Fibroblast of lung (primary cell): ENCODE measurements at regions not wholly inside any gene's neighbourhood (a gene's known extent, or its start where the extent isn't known, plus 50 kb on each side); places are given as distances from the start of the nearest gene placed in this dataset.

Experiments
- DNase-seq, 2 donors: peaks; one replicate each; pipeline versions ENCODE4 v3.0.0 to v3.0.0-alpha.2; 2010; ENCODE audit warnings: low read depth in 2 of 2
- H2AFZ ChIP-seq: 2 replicates; pipeline ENCODE4 v1.5.1; 2012; ENCODE audit warnings: low read length, control low read depth, inconsistent platforms
- H3K27ac ChIP-seq: 2 replicates; pipeline ENCODE4 v1.5.1; 2011; ENCODE audit warnings: low read length, control low read depth; ENCODE audit not compliant: insufficient read depth
- H3K27me3 ChIP-seq: 2 replicates; pipeline ENCODE4 v1.5.1; 2011; ENCODE audit warnings: mild to moderate bottlenecking, low read length; ENCODE audit not compliant: control insufficient read depth, insufficient read depth
- H3K36me3 ChIP-seq: 2 replicates; pipeline ENCODE4 v1.5.1; 2011; ENCODE audit warnings: low read length; ENCODE audit not compliant: control insufficient read depth, insufficient read depth
- H3K4me1 ChIP-seq: 2 replicates; pipeline ENCODE4 v1.5.1; 2011; ENCODE audit warnings: low read length; ENCODE audit not compliant: control insufficient read depth, insufficient read depth; ENCODE audit errors: extremely low read depth
- H3K4me2 ChIP-seq: 2 replicates; pipeline ENCODE4 v1.5.1; 2011; ENCODE audit warnings: low read length, control low read depth; ENCODE audit not compliant: insufficient read depth; ENCODE audit errors: extremely low read depth
- H3K4me3 ChIP-seq, 4 experiments: fragments of 200-600 bp in 1 of 4; sonication (generic) in 1 of 4; replicated peaks in 1 of 4; 2 replicates each; pipeline ENCODE4 v1.5.1; 2011 to 2016; ENCODE audit warnings: low read length in 4 of 4, low read depth in 3 of 4, mild to moderate bottlenecking in 3 of 4, control low read depth in 2 of 4, inconsistent platforms in 1 of 4, mixed read lengths in 1 of 4; ENCODE audit not compliant: insufficient read depth in 1 of 4; ENCODE audit errors: control extremely low read depth in 1 of 4
- H3K79me2 ChIP-seq: 2 replicates; pipeline ENCODE4 v1.5.1; 2012; ENCODE audit warnings: mild to moderate bottlenecking, low read length, inconsistent platforms; ENCODE audit not compliant: control insufficient read depth, insufficient read depth
- H3K9ac ChIP-seq: 2 replicates; pipeline ENCODE4 v1.5.1; 2011; ENCODE audit warnings: mild to moderate bottlenecking, low read length, control low read depth; ENCODE audit not compliant: insufficient read depth
- H3K9me3 ChIP-seq: 2 replicates; pipeline ENCODE4 v1.5.1; 2012; ENCODE audit warnings: low read depth, low read length; ENCODE audit not compliant: control insufficient read depth, insufficient read depth
- H4K20me1 ChIP-seq: 2 replicates; pipeline ENCODE4 v1.5.1; 2011; ENCODE audit warnings: low read length; ENCODE audit not compliant: control insufficient read depth, insufficient read depth; ENCODE audit errors: extremely low read depth
- EZH2 ChIP-seq: IDR thresholded peaks from 2 replicates; pipeline ENCODE4 v1.5.1; 2012; ENCODE audit warnings: low read length, control low read depth, mild to moderate bottlenecking; ENCODE audit errors: missing control alignments
- TF ChIP-seq, protein P1 (sequence below), 2 donors: IDR thresholded peaks in 1 of 2; conservative IDR thresholded peaks in 1 of 2; 1 replicate in 1 of 2; 2 replicates in 1 of 2; pipeline ENCODE4 v1.5.1; 2011 to 2012; ENCODE audit warnings: low read length in 2 of 2, control low read depth in 1 of 2, inconsistent platforms in 1 of 2, low read depth in 1 of 2, mild to moderate bottlenecking in 1 of 2

DNA sequence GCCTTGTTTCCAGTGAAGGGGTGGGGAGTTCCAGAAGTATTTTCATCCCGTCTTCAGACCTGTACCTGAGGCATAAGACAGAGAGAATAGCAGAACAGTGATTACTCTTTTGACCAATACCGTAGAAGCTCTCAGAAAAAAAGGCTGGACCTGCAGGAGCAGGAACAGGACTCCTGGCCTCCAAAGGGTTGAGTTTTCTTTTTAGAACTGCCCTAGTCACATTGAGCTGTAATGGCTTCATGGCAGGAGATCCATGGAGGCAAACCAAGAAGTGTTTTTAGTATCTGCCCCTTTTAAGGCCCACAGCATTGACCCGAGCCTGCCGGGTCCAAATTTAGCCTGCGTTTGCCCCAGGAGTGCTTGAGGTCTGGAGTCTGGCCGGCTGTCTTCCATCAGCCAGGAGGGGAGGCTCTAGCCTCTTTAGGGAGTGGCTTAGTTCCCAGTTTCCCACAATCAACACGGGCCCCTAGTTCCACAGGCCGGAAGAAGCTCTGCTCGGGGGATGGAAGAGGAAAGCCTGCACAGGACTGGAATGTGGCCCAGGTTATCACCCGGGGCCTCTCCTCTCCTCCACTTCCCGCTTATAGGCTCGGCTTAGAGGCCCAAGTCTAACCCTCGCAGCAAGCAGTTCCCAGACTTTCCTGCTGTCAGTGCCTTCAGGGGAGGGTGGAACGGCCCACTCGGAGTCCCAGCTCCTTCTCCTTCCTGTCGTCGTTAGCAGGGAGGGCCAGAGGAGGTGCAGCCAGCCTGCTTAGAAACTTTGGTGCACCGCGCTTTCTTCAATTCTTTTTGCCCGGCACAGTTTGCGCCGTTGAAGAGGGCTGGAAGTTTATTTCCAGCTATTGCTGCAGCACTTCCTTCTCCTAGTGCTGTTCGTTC lies 80.7 kb downstream of the C9orf152 start:
- H3K4me3 ChIP-seq, result peak overlapping the region; percentile 25 to 52 (median 36)
- peak; percentile 58 to 97 for DNase-seq
- no peak overlapping the region for H2AFZ ChIP-seq
- peaks cover 97% of the 10 kb centered on the region for H3K79me2 ChIP-seq
- TF ChIP-seq, protein P1, sequence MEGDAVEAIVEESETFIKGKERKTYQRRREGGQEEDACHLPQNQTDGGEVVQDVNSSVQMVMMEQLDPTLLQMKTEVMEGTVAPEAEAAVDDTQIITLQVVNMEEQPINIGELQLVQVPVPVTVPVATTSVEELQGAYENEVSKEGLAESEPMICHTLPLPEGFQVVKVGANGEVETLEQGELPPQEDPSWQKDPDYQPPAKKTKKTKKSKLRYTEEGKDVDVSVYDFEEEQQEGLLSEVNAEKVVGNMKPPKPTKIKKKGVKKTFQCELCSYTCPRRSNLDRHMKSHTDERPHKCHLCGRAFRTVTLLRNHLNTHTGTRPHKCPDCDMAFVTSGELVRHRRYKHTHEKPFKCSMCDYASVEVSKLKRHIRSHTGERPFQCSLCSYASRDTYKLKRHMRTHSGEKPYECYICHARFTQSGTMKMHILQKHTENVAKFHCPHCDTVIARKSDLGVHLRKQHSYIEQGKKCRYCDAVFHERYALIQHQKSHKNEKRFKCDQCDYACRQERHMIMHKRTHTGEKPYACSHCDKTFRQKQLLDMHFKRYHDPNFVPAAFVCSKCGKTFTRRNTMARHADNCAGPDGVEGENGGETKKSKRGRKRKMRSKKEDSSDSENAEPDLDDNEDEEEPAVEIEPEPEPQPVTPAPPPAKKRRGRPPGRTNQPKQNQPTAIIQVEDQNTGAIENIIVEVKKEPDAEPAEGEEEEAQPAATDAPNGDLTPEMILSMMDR (conservative IDR thresholded peaks at IDR 0.05 in 1 of 2, IDR thresholded peaks at IDR 0.05 in 1 of 2; ENCODE audit: low read depth in 1 of 2, low read length in 2 of 2), result no peak
- no peak for TF ChIP-seq EZH2
- no peaks in the 10 kb centered on the region for H4K20me1 ChIP-seq
- no peaks in the 10 kb centered on the region for H3K9me3 ChIP-seq
- no peaks in the 10 kb centered on the region for H3K36me3 ChIP-seq
- H3K27me3 ChIP-seq, result no peaks in the 10 kb centered on the region
- H3K27ac ChIP-seq, result peak overlapping the region; percentile 93
- H3K4me1 ChIP-seq, result peaks cover 65% of the 10 kb centered on the region
- H3K9ac ChIP-seq, result peak overlapping the region; percentile 61
- H3K4me2 ChIP-seq, result peak overlapping the region; percentile 71

DNA sequence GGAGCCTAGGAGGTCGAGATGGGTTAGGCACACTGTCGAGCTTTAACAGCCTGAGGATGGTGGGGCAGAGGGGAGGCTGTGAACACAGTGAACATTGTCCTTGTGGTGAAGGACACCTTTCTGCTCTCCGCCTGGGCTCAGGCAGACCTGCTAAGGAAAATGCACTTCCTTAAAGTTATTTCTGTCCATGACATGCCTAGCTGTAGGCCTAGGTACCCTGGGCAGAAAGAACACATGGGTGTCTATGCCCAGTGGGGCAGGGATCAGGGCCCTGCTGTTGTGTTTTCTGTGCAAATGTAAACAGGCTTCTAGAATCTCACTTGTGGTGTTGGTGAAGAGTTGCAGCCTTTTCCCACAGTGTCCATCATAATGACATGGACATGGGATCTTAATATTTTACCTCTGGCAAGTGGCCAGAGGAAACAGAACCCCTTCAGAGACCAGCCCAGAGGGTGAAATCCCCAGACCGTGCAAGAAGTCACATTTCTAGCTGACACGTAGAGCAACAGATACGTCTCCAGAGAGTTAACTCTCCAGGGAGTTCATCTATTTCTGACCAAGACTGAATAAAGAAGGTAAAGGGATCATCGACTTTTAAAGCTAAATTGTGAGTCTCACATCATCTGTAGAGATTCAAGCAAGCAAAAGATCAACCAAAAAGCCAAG lies 79.2 kb downstream of the C9orf152 start:
- Histone ChIP-seq H3K27ac (peak overlapping the region; percentile 93), H2AFZ (no peak overlapping the region), H3K4me2 (peak overlapping the region; percentile 71), H3K4me3 (peak overlapping the region in 1 of 4 experiments; percentile 52), H3K79me2 (peaks cover 97% of the 10 kb centered on the region), H3K36me3 (no peaks in the 10 kb centered on the region), H3K9ac (peak overlapping the region; percentile 24), H3K27me3 (no peaks in the 10 kb centered on the region), H4K20me1 (peaks cover 3% of the 10 kb centered on the region), H3K4me1 (peaks cover 56% of the 10 kb centered on the region), H3K9me3 (no peaks in the 10 kb centered on the region)
- DNase-seq, result no peak
- TF ChIP-seq, protein P1 (conservative IDR thresholded peaks at IDR 0.05 in 1 of 2, IDR thresholded peaks at IDR 0.05 in 1 of 2; ENCODE audit: low read depth in 1 of 2, low read length in 2 of 2), result no peak
- no peak for TF ChIP-seq EZH2

DNA sequence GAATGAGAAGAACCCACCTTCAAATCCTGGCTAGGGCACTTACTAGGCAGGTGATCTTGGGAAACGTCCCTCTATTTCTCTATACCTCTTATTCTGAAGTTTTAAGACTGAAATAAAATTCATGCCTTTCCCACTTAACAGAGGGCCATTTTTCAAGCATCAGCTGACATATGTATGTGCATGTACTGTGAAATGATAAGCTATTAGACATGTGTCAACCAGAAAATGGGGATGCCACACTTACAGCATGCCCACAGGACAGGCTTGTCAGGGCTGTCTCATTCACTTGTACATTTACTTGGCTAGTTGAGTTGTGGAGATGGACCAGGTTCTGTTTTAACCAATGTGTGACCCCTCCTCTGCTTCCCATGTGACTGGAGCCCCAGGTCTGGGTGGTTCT lies 78.5 kb downstream of the C9orf152 start:
- H3K9ac ChIP-seq, result no peak overlapping the region
- H3K27me3 ChIP-seq, result no peaks in the 10 kb centered on the region
- no peak overlapping the region for H3K4me2 ChIP-seq
- peaks cover 55% of the 10 kb centered on the region for H3K4me1 ChIP-seq
- no peaks in the 10 kb centered on the region for H3K9me3 ChIP-seq
- peaks cover 3% of the 10 kb centered on the region for H4K20me1 ChIP-seq
- TF ChIP-seq EZH2, result no peak
- TF ChIP-seq, protein P1 (conservative IDR thresholded peaks at IDR 0.05 in 1 of 2, IDR thresholded peaks at IDR 0.05 in 1 of 2; ENCODE audit: low read depth in 1 of 2, low read length in 2 of 2), result no peak
- peak overlapping the region; percentile 93 for H3K27ac ChIP-seq
- H3K36me3 ChIP-seq, result no peaks in the 10 kb centered on the region
- H3K79me2 ChIP-seq, result peaks cover 97% of the 10 kb centered on the region
- H3K4me3 ChIP-seq, result no peak overlapping the region
- no peak overlapping the region for H2AFZ ChIP-seq
- no peak for DNase-seq
